ENCODE measurements at regions not wholly inside any gene's neighbourhood (a gene's known extent, or its start where the extent isn't known, plus 50 kb on each side); places are given as distances from the start of the nearest gene placed in this dataset.
"Not testable (repeated sequence)": the region's sequence is repeated elsewhere in the genome, so short reads cannot be mapped to it uniquely, and the experiment has no call there.

GRCh38 chr9:81032831-81033230, 656.5 kb downstream of the TLE1 start:
- Mint-ChIP-seq H3K27ac (peak overlapping the region in 1 of 6 donors; percentile 45), H3K27me3 (peaks cover 0 to 9% (median 0%) of the 10 kb centered on the region in 3 donors), H3K9me3 (no peaks in the 10 kb centered on the region), H3K4me3 (no peak overlapping the region), H3K36me3 (no peaks in the 10 kb centered on the region), H3K4me1 (no peaks in the 10 kb centered on the region)
- no peak for DNase-seq
- no peak for ATAC-seq (ENCODE audit: low read depth in 2 of 2)

- Mint-ChIP-seq H3K36me3 (no peaks in the 10 kb centered on the region), H3K4me3 (no peak overlapping the region), H3K27ac (no peak overlapping the region), H3K9me3 (no peaks in the 10 kb centered on the region), H3K4me1 (no peaks in the 10 kb centered on the region), H3K27me3 (peaks cover 0 to 8% (median 0%) of the 10 kb centered on the region in 3 donors)
- ATAC-seq (ENCODE audit: low read depth in 2 of 2) = no peak
- no peak for DNase-seq
Observed at GRCh38 chr9:81032030-81032572, 657.2 kb downstream of the TLE1 start.

- no peak for ATAC-seq (ENCODE audit: low read depth in 2 of 2)
- no peak for DNase-seq
- no peaks in the 10 kb centered on the region for H3K9me3 Mint-ChIP-seq
- no peaks in the 10 kb centered on the region for H3K36me3 Mint-ChIP-seq
- no peak overlapping the region for H3K4me3 Mint-ChIP-seq
- no peak overlapping the region for H3K27ac Mint-ChIP-seq
- peaks cover 0 to 5% (median 0%) of the 10 kb centered on the region in 3 donors for H3K27me3 Mint-ChIP-seq
- H3K4me1 Mint-ChIP-seq = no peaks in the 10 kb centered on the region
Observed at GRCh38 chr9:81031422-81032029, 657.8 kb downstream of the TLE1 start.

GRCh38 chr9:81030027-81030426, 659.3 kb downstream of the TLE1 start:
- ATAC-seq (ENCODE audit: low read depth in 2 of 2) (no peak), DNase-seq (no peak)
- no peak overlapping the region for H3K27ac Mint-ChIP-seq
- no peaks in the 10 kb centered on the region for H3K27me3 Mint-ChIP-seq
- no peaks in the 10 kb centered on the region for H3K4me1 Mint-ChIP-seq
- H3K4me3 Mint-ChIP-seq = no peak overlapping the region
- no peaks in the 10 kb centered on the region for H3K36me3 Mint-ChIP-seq
- H3K9me3 Mint-ChIP-seq = no peaks in the 10 kb centered on the region

GRCh38 chr9:81028504-81028903, 660.8 kb downstream of the TLE1 start:
- ATAC-seq (ENCODE audit: low read depth in 2 of 2) = no peak
- H3K4me3 Mint-ChIP-seq = no peak overlapping the region
- H3K27ac Mint-ChIP-seq = no peak overlapping the region
- no peaks in the 10 kb centered on the region for H3K9me3 Mint-ChIP-seq
- no peaks in the 10 kb centered on the region for H3K4me1 Mint-ChIP-seq
- no peak for DNase-seq
- H3K36me3 Mint-ChIP-seq = no peaks in the 10 kb centered on the region
- no peaks in the 10 kb centered on the region for H3K27me3 Mint-ChIP-seq

GRCh38 chr9:81022177-81022576, 667.2 kb downstream of the TLE1 start:
- Mint-ChIP-seq H3K36me3 (no peaks in the 10 kb centered on the region), H3K4me1 (no peaks in the 10 kb centered on the region), H3K27me3 (peaks cover 0 to 5% (median 0%) of the 10 kb centered on the region in 3 donors), H3K9me3 (peaks cover 0 to 2% (median 0%) of the 10 kb centered on the region in 7 donors), H3K27ac (no peak overlapping the region), H3K4me3 (no peak overlapping the region)
- DNase-seq (no peak), ATAC-seq (ENCODE audit: low read depth in 2 of 2) (no peak)

- not testable (repeated sequence) for H3K4me1 Mint-ChIP-seq; H3K27ac Mint-ChIP-seq; H3K36me3 Mint-ChIP-seq; H3K4me3 Mint-ChIP-seq; H3K9me3 Mint-ChIP-seq; ATAC-seq (ENCODE audit: low read depth in 2 of 2); DNase-seq
- H3K27me3 Mint-ChIP-seq = peaks cover 17 to 23% (median 18%) of the 10 kb centered on the region in 3 donors
Observed at GRCh38 chr9:81014945-81015344, 674.4 kb downstream of the TLE1 start.

GRCh38 chr9:81013191-81013590, 676.2 kb downstream of the TLE1 start:
- H3K4me1 Mint-ChIP-seq; DNase-seq; H3K27ac Mint-ChIP-seq; H3K4me3 Mint-ChIP-seq; H3K36me3 Mint-ChIP-seq; H3K9me3 Mint-ChIP-seq; ATAC-seq (ENCODE audit: low read depth in 2 of 2): not testable (repeated sequence)
- peaks cover 18 to 30% (median 25%) of the 10 kb centered on the region in 3 donors for H3K27me3 Mint-ChIP-seq

- DNase-seq (no peak), ATAC-seq (ENCODE audit: low read depth in 2 of 2) (no peak)
- H3K36me3 Mint-ChIP-seq = peaks cover 0 to 8% of the 10 kb centered on the region in 2 donors
- peaks cover 8 to 18% (median 9%) of the 10 kb centered on the region in 3 donors for H3K27me3 Mint-ChIP-seq
- no peak overlapping the region for H3K4me3 Mint-ChIP-seq
- peak overlapping the region in 1 of 6 donors; percentile 39 for H3K27ac Mint-ChIP-seq
- peaks cover 0 to 6% (median 0%) of the 10 kb centered on the region in 3 donors for H3K4me1 Mint-ChIP-seq
- H3K9me3 Mint-ChIP-seq = peaks cover 3 to 46% (median 9%) of the 10 kb centered on the region in 7 donors
Observed at GRCh38 chr9:81002906-81003305, 686.4 kb downstream of the TLE1 start.

GRCh38 chr9:81002242-81002641, 687.1 kb downstream of the TLE1 start:
- Mint-ChIP-seq H3K27ac (no peak overlapping the region), H3K4me3 (no peak overlapping the region), H3K9me3 (peaks cover 3 to 41% (median 9%) of the 10 kb centered on the region in 7 donors), H3K27me3 (peaks cover 8 to 18% (median 9%) of the 10 kb centered on the region in 3 donors), H3K36me3 (peaks cover 0 to 8% of the 10 kb centered on the region in 2 donors), H3K4me1 (peaks cover 0 to 6% (median 0%) of the 10 kb centered on the region in 3 donors)
- ATAC-seq (ENCODE audit: low read depth in 2 of 2) (no peak), DNase-seq (no peak)

GRCh38 chr9:80995759-80996158, 693.6 kb downstream of the TLE1 start:
- Mint-ChIP-seq H3K9me3 (peaks cover 0 to 18% (median 0%) of the 10 kb centered on the region in 7 donors), H3K4me1 (no peaks in the 10 kb centered on the region), H3K27me3 (peaks cover 0 to 13% (median 11%) of the 10 kb centered on the region in 3 donors), H3K4me3 (no peak overlapping the region), H3K36me3 (no peaks in the 10 kb centered on the region), H3K27ac (no peak overlapping the region)
- DNase-seq = no peak
- no peak for ATAC-seq (ENCODE audit: low read depth in 2 of 2)

GRCh38 chr9:80994892-80995291, 694.5 kb downstream of the TLE1 start:
- peaks cover 0 to 10% (median 0%) of the 10 kb centered on the region in 7 donors for H3K9me3 Mint-ChIP-seq
- no peaks in the 10 kb centered on the region for H3K4me1 Mint-ChIP-seq
- DNase-seq = no peak
- ATAC-seq (ENCODE audit: low read depth in 2 of 2) = no peak
- no peak overlapping the region for H3K27ac Mint-ChIP-seq
- H3K27me3 Mint-ChIP-seq = peaks cover 0 to 8% (median 6%) of the 10 kb centered on the region in 3 donors
- no peak overlapping the region for H3K4me3 Mint-ChIP-seq
- no peaks in the 10 kb centered on the region for H3K36me3 Mint-ChIP-seq

GRCh38 chr9:80985595-80985994, 703.8 kb downstream of the TLE1 start:
- H3K9me3 Mint-ChIP-seq = peaks cover 2 to 24% (median 9%) of the 10 kb centered on the region in 7 donors
- H3K4me3 Mint-ChIP-seq; H3K4me1 Mint-ChIP-seq; H3K36me3 Mint-ChIP-seq; DNase-seq; H3K27ac Mint-ChIP-seq; ATAC-seq (ENCODE audit: low read depth in 2 of 2): not testable (repeated sequence)
- peaks cover 3 to 13% (median 8%) of the 10 kb centered on the region in 3 donors for H3K27me3 Mint-ChIP-seq

- Mint-ChIP-seq H3K36me3 (peaks cover 4 to 8% of the 10 kb centered on the region in 2 donors), H3K9me3 (peaks cover 13 to 38% (median 18%) of the 10 kb centered on the region in 7 donors), H3K4me1 (no peaks in the 10 kb centered on the region), H3K4me3 (no peak overlapping the region), H3K27me3 (peaks cover 0 to 20% (median 4%) of the 10 kb centered on the region in 3 donors), H3K27ac (no peak overlapping the region)
- no peak for DNase-seq
- no peak for ATAC-seq (ENCODE audit: low read depth in 2 of 2)
Observed at GRCh38 chr9:80976403-80976802, 712.9 kb downstream of the TLE1 start.

Measured in naive B cell (primary cell).